VCaP (cell line): ENCODE measurements at regions not wholly inside any gene's neighbourhood (a gene's known extent, or its start where the extent isn't known, plus 50 kb on each side); places are given as distances from the start of the nearest gene placed in this dataset.

ENCODE experiments used
- H3K27ac ChIP-seq: fragments of 450-650 bp; 2 replicates; pipeline ENCODE4 v1.5.1; 2017
- TF ChIP-seq, protein P1 (sequence below): fragments of 450-650 bp; conservative IDR thresholded peaks from 2 replicates; pipeline ENCODE4 v1.5.1; 2017; ENCODE audit warnings: mild to moderate bottlenecking, moderate library complexity

DNA sequence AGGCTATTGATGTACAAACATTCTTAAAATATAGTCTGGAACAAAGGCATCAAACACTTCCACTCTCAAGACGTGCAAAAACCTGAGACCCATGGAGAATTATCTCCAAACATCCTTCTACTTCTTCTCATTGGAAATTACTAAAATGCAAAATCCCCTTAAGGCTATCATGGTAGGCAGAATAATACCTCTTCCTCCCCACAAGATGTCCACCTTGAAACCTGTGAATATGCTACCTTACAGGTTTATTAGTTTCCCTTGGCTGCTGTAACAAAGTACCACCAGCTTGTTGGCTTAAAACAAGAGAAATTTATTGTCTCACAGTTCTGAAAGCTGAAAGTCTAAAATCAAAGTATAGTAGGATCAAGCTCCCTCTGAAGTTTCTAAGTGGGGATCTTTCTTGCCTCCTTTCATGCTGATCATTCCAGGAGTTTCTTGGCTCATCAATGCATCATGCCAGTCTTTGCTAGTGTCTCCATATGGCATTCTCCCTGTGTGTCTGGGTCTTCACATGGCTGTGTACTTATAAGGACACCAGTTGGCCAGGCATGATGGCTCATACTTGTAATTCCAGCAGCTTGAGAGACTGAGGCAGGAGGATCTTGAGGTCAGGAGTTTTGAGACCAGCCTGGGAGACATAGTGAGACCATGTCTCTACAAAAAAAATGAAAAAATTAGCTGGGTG lies 163.7 kb upstream of the NCK2 start:
- H3K27ac ChIP-seq = no peak overlapping the region
- TF ChIP-seq, protein P1, sequence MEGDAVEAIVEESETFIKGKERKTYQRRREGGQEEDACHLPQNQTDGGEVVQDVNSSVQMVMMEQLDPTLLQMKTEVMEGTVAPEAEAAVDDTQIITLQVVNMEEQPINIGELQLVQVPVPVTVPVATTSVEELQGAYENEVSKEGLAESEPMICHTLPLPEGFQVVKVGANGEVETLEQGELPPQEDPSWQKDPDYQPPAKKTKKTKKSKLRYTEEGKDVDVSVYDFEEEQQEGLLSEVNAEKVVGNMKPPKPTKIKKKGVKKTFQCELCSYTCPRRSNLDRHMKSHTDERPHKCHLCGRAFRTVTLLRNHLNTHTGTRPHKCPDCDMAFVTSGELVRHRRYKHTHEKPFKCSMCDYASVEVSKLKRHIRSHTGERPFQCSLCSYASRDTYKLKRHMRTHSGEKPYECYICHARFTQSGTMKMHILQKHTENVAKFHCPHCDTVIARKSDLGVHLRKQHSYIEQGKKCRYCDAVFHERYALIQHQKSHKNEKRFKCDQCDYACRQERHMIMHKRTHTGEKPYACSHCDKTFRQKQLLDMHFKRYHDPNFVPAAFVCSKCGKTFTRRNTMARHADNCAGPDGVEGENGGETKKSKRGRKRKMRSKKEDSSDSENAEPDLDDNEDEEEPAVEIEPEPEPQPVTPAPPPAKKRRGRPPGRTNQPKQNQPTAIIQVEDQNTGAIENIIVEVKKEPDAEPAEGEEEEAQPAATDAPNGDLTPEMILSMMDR = peak; percentile 66

DNA sequence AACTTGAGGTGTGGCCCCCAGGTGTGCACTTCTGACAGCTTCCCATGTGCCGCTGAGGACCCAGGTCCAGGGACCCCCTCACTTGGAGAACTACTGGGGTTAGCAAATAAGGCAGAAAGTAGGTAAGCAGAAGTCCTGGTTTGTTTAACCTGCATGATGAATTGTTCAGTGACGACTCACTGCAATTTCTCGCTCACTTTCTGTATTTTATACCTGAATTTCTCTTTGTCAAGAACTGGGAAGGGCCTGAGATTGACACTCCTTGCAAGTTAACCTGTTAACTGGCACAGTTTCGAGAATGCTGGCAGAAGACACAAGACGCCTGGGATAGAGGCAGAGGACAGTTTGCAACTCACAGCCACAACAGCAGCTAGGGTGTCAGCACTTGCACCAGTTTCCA lies 164.5 kb upstream of the NCK2 start:
- TF ChIP-seq, protein P1 = no peak
- H3K27ac ChIP-seq = no peak overlapping the region

DNA sequence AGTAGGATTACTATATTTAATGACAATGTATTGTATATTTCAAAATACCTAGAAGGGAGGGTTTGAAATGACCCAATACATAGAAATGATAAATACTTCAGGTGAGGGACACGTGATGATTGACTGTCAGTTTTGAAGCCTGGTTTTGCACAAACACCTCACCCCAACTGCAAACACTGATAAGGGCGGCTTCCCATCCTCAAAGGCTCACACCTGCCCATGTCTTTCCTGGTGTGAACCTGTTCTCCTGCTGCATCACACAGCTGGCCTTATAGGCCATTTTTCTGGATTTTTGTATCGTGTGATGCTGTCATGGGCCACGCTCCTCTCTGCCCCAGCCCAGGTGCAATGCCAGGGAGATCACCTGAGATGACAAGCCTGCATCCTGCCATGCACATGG lies 166.5 kb upstream of the NCK2 start:
- TF ChIP-seq, protein P1 = no peak

DNA sequence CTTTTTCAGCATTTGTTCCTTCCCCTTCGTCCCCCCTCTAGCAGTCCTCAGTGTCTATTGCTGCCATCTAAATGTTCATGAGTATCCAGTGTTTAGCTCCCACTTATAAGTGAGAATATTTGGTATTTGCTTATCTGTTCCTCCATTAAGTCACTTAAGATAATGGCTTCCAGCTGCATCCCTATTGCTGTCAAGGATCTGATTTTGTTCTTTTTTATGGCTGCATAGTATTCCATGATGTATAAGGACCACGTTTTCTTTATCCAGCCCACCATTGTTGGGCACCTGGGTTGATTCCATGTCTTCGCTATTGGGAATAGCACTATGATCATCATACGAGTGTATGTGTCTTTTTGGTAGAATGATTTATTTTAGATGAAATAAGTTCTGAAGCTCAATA lies 166.9 kb upstream of the NCK2 start:
- TF ChIP-seq, protein P1 = no peak
- no peak overlapping the region for H3K27ac ChIP-seq

More for the DNA sequence above, 166.5 kb upstream of the NCK2 start:
- no peak overlapping the region for H3K27ac ChIP-seq

GRCh38 chr2:105576440-105577241 lies 168.1 kb upstream of the NCK2 start:
- TF ChIP-seq, protein P1 = peak; percentile 76
- H3K27ac ChIP-seq = peak overlapping the region; percentile 55

DNA sequence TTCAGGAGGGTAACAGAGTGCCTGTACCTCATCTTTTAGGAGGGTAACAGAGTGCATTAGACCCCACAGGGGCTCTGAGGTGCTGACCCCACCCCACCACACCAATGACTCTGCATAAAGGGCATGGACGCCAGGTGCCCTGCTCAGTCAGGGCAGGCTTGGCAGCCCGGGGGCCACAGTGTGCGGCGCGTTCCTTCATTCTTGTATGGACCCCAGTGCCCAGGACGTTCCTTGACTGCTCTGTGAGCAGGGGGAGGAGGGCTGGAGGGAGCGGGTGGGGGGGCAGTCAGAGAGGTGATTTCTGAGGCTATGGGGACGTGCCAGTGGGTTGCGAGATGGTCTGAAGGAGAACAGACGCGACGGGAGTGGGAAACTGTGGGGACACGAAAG lies 168.7 kb upstream of the NCK2 start:
- peak overlapping the region; percentile 55; the same call in 1 of the 2 replicates for H3K27ac ChIP-seq
- TF ChIP-seq, protein P1 = no peak

GRCh38 chr2:105575499-105576025 lies 169.2 kb upstream of the NCK2 start:
- TF ChIP-seq, protein P1 = no peak
- peak overlapping the region; percentile 55; the same call in 1 of the 2 replicates for H3K27ac ChIP-seq
